ENCODE measurements at regions not wholly inside any gene's neighbourhood (a gene's known extent, or its start where the extent isn't known, plus 50 kb on each side); places are given as distances from the start of the nearest gene placed in this dataset.

DNA sequence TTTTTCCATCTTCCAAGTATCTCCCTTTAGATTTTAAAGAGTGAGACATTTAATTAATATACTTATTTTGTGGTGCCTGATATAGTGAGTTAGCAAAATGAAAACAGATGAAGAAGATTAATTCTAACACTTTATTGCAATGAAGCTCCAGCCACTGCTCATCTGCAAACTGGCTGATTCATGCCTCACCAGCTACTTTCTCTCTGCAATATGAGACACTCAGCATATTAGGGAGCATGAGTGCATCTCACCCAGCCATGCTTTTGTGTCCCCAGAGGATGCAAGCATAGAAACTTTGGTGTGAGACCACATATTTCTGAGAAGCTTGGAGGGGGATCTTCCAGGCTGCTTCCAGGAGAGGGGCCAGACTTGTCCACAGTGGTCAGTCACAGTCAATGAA, 148.6 kb downstream of the BMP4 start:
- H3K36me3 ChIP-seq, result no peaks in the 10 kb centered on the region
- no peaks in the 10 kb centered on the region for H3K4me1 ChIP-seq
- H3K9me3 ChIP-seq, result no peaks in the 10 kb centered on the region
- TF ChIP-seq, protein P1, sequence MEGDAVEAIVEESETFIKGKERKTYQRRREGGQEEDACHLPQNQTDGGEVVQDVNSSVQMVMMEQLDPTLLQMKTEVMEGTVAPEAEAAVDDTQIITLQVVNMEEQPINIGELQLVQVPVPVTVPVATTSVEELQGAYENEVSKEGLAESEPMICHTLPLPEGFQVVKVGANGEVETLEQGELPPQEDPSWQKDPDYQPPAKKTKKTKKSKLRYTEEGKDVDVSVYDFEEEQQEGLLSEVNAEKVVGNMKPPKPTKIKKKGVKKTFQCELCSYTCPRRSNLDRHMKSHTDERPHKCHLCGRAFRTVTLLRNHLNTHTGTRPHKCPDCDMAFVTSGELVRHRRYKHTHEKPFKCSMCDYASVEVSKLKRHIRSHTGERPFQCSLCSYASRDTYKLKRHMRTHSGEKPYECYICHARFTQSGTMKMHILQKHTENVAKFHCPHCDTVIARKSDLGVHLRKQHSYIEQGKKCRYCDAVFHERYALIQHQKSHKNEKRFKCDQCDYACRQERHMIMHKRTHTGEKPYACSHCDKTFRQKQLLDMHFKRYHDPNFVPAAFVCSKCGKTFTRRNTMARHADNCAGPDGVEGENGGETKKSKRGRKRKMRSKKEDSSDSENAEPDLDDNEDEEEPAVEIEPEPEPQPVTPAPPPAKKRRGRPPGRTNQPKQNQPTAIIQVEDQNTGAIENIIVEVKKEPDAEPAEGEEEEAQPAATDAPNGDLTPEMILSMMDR (IDR thresholded peaks at IDR 0.05; ENCODE audit: low read depth, low read length), result no peak
- H3K4me3 ChIP-seq (ENCODE audit: low read depth, low read length), result no peak overlapping the region
- DNase-seq, result no peak
- H3K27me3 ChIP-seq, result no peaks in the 10 kb centered on the region

DNA sequence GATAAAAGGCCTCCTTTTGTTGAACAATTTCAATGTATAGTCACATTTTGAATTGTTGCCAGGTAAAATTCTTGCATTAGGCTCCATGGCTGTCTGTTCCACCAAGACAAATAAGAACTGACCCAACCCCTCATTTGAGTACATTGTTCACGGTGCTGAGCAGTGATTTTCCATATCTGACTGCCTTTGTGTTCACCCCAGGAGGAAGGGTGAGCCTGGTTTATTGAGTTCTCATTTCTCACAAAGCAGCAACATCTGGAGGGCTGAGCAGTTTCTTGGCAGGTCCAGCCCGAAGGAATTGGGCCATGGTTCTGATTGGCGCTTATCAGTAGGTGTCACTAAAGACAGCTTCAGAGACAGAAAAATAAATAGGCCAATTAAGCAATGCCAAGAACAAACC, 149.1 kb downstream of the BMP4 start:
- no peaks in the 10 kb centered on the region for H3K27me3 ChIP-seq
- TF ChIP-seq, protein P1 (IDR thresholded peaks at IDR 0.05; ENCODE audit: low read depth, low read length), result no peak
- DNase-seq, result no peak
- no peak overlapping the region for H3K4me3 ChIP-seq (ENCODE audit: low read depth, low read length)
- H3K36me3 ChIP-seq, result no peaks in the 10 kb centered on the region
- no peaks in the 10 kb centered on the region for H3K4me1 ChIP-seq
- H3K9me3 ChIP-seq, result no peaks in the 10 kb centered on the region

DNA sequence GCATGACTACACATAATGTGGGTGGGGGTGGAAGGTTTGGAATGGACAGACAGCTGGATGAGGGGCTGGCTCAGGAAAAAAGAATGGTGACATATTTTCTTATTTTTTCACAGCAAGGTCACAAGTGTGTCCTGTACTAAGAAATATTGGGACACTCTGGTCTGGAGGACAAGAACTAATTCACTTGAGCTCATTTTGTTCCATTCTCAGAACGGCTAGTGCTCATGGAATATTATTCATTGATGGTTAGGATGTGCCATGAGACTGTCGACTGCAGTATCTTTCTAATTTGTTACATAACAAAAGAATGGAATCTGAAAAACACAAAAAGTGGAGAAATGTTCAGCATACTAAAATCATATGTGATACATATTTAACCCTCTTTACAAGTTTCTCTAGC, 149.5 kb downstream of the BMP4 start:
- no peaks in the 10 kb centered on the region for H3K27me3 ChIP-seq
- H3K4me1 ChIP-seq, result no peaks in the 10 kb centered on the region
- H3K4me3 ChIP-seq (ENCODE audit: low read depth, low read length), result no peak overlapping the region
- no peaks in the 10 kb centered on the region for H3K9me3 ChIP-seq
- no peak for DNase-seq
- TF ChIP-seq, protein P1 (IDR thresholded peaks at IDR 0.05; ENCODE audit: low read depth, low read length), result no peak
- H3K36me3 ChIP-seq, result no peaks in the 10 kb centered on the region

DNA sequence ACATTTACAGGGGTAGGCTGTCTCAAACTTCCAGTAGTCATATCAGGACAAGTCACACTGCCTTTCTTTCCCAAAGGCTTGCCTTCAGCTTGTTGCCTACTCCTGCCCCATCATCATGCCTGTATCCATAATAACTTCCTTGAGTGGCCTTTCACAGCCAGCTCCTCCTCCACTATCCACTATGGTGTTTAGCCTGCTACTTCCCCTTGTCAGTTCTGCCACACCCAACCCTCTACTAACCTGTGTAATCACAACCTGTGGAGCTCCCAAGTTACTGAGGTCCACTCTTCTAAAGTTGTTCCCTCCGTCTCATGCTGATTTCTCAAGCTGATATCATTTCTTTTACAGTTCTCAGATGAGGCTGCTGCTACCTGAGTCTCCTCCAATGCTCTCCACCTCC, 159.9 kb downstream of the BMP4 start:
- no peak for DNase-seq
- Histone ChIP-seq H3K36me3 (no peaks in the 10 kb centered on the region), H3K4me1 (no peaks in the 10 kb centered on the region), H3K4me3 (ENCODE audit: low read depth, low read length) (no peak overlapping the region), H3K9me3 (no peaks in the 10 kb centered on the region), H3K27me3 (no peaks in the 10 kb centered on the region)
- TF ChIP-seq, protein P1 (IDR thresholded peaks at IDR 0.05; ENCODE audit: low read depth, low read length), result no peak

DNA sequence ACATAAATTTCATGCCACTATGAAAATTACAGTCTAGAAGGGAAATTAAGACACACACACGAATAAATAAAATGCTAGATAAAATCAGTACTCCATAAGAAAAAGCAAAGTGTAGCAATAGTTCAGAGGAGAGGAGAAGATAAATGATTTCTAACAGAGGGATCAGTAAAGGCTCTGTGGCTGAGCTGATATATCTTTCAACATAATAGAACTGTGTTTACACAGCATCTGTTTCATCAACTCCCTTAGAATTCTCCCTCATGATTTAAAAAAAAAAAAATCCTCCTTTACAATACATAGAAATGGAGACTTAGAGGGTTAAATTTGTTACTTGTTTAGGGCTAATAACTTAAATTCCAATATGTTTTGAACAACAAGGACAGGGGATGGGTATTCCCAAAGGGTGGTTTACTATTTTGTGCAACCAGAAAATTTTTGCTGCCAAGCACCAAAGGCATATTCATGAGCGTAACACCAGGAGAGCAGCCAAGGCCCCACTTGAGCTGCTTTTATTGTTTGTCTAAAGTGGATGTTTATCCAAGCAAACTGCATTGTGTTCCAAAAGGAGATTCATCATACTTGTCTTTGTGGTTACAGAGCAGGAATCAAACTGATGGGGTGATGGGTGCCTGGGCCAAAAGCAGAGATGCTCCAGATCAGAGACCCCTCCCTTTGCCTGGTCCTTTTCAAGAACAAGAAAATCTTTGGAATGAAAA, 162.7 kb downstream of the BMP4 start:
- no peaks in the 10 kb centered on the region for H3K36me3 ChIP-seq
- H3K9me3 ChIP-seq, result no peaks in the 10 kb centered on the region
- no peak overlapping the region for H3K4me3 ChIP-seq (ENCODE audit: low read depth, low read length)
- TF ChIP-seq, protein P1 (IDR thresholded peaks at IDR 0.05; ENCODE audit: low read depth, low read length), result no peak
- H3K27me3 ChIP-seq, result no peaks in the 10 kb centered on the region
- no peak for DNase-seq
- no peaks in the 10 kb centered on the region for H3K4me1 ChIP-seq

DNA sequence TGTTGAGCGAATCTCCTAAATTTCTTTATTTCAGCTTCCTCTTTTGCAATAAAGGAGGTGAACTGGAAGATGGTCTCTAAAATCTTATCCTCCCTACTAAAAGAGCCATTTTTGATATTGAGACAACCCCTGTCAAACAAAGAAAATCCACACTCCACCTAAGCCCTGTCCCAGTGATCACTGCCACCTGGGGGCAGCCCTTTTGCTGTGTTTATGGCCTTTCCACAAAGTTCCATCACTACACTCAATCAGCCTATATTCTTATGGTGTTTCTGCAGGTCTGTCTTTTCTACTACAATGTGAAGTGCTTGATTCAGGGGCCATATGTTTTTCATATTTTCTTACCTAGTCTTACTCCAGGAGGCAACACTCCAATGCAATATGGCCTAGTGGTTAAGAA, 163.7 kb downstream of the BMP4 start:
- H3K9me3 ChIP-seq, result no peaks in the 10 kb centered on the region
- H3K4me3 ChIP-seq (ENCODE audit: low read depth, low read length), result no peak overlapping the region
- TF ChIP-seq, protein P1 (IDR thresholded peaks at IDR 0.05; ENCODE audit: low read depth, low read length), result no peak
- no peak for DNase-seq
- H3K27me3 ChIP-seq, result no peaks in the 10 kb centered on the region
- no peaks in the 10 kb centered on the region for H3K36me3 ChIP-seq
- H3K4me1 ChIP-seq, result no peaks in the 10 kb centered on the region

Data from BE2C (cell line).